Endothelial cell (in vitro differentiated cells): ENCODE measurements at regions not wholly inside any gene's neighbourhood (a gene's known extent, or its start where the extent isn't known, plus 50 kb on each side); places are given as distances from the start of the nearest gene placed in this dataset.

Experiments used
- DNase-seq: peaks from one replicate; pipeline ENCODE4 v3.0.0; 2021; ENCODE audit warnings: low spot score
- H3K27ac Mint-ChIP-seq: one replicate; pipeline ENCODE4 v1.8.0; 2021; ENCODE audit warnings: mixed read lengths, inconsistent platforms; ENCODE audit not compliant: unreplicated experiment
- H3K27me3 Mint-ChIP-seq: one replicate; pipeline ENCODE4 v1.8.0; 2021; ENCODE audit warnings: mild to moderate bottlenecking, moderate library complexity, mixed read lengths, inconsistent platforms; ENCODE audit not compliant: unreplicated experiment
- H3K36me3 Mint-ChIP-seq: one replicate; pipeline ENCODE4 v1.8.0; 2021; ENCODE audit warnings: mild to moderate bottlenecking, low read depth, mixed read lengths, inconsistent platforms; ENCODE audit not compliant: unreplicated experiment
- H3K4me1 Mint-ChIP-seq: one replicate; pipeline ENCODE4 v1.8.0; 2021; ENCODE audit warnings: mild to moderate bottlenecking, mixed read lengths, inconsistent platforms; ENCODE audit not compliant: unreplicated experiment
- H3K4me3 Mint-ChIP-seq: one replicate; pipeline ENCODE4 v1.8.0; 2021; ENCODE audit warnings: mild to moderate bottlenecking, mixed read lengths, inconsistent platforms; ENCODE audit not compliant: unreplicated experiment
- H3K9me3 Mint-ChIP-seq: one replicate; pipeline ENCODE4 v1.8.0; 2021; ENCODE audit warnings: mixed read lengths, inconsistent platforms; ENCODE audit not compliant: unreplicated experiment
- TF ChIP-seq, protein P1 (sequence below): fragments of 200-600 bp; sonication (generic); IDR thresholded peaks from one replicate; pipeline ENCODE4 v1.5.0; 2021; ENCODE audit warnings: antibody characterized with exemption; ENCODE audit not compliant: unreplicated experiment

DNA sequence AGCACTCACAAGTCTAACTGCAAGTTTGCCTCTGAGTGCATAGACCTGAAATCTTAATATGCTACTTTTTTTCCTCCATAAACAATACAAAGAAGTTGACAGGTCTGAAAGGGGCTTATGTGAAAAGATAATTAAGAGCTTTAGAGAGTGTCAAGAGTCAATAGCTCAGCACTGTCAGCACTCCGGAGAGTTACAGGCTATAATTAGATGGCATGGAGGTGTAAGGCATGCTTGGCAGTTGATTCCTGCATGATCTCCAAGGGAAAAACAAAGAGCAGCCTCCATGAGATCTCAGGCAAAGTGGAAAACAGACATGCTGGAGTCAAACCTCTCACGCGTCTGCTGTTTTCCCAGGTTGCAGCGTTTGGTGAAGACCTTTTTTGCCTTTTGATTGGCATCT is 468.7 kb downstream of the TLE4 start:
- H3K36me3 Mint-ChIP-seq = no peaks in the 10 kb centered on the region
- DNase-seq = no peak
- no peaks in the 10 kb centered on the region for H3K9me3 Mint-ChIP-seq
- no peak overlapping the region for H3K4me3 Mint-ChIP-seq
- TF ChIP-seq, protein P1, sequence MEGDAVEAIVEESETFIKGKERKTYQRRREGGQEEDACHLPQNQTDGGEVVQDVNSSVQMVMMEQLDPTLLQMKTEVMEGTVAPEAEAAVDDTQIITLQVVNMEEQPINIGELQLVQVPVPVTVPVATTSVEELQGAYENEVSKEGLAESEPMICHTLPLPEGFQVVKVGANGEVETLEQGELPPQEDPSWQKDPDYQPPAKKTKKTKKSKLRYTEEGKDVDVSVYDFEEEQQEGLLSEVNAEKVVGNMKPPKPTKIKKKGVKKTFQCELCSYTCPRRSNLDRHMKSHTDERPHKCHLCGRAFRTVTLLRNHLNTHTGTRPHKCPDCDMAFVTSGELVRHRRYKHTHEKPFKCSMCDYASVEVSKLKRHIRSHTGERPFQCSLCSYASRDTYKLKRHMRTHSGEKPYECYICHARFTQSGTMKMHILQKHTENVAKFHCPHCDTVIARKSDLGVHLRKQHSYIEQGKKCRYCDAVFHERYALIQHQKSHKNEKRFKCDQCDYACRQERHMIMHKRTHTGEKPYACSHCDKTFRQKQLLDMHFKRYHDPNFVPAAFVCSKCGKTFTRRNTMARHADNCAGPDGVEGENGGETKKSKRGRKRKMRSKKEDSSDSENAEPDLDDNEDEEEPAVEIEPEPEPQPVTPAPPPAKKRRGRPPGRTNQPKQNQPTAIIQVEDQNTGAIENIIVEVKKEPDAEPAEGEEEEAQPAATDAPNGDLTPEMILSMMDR = no peak
- H3K27me3 Mint-ChIP-seq = no peaks in the 10 kb centered on the region
- no peak overlapping the region for H3K27ac Mint-ChIP-seq
- no peaks in the 10 kb centered on the region for H3K4me1 Mint-ChIP-seq

DNA sequence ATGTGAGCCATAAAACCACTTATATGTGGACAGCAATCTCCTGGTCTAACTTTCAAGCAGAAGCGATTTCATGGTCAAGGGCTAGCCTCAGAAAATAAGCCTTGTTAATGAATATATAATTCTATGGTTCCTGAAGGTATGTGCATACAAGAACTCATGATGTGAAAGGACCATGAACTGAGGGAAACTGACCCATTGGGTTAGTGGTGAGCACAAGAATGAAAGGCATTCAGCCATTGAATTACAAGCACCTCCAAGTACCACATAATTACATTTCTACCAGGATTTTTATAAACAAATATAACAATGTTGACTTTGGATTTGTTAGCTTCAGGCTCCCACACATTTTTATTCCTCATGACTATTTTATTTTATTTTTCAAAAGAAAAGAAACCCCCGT is 459.0 kb downstream of the TLE4 start:
- Mint-ChIP-seq H3K36me3 (no peaks in the 10 kb centered on the region), H3K27me3 (no peaks in the 10 kb centered on the region), H3K27ac (no peak overlapping the region), H3K4me1 (no peaks in the 10 kb centered on the region), H3K4me3 (no peak overlapping the region), H3K9me3 (no peaks in the 10 kb centered on the region)
- no peak for DNase-seq
- TF ChIP-seq, protein P1 = no peak

DNA sequence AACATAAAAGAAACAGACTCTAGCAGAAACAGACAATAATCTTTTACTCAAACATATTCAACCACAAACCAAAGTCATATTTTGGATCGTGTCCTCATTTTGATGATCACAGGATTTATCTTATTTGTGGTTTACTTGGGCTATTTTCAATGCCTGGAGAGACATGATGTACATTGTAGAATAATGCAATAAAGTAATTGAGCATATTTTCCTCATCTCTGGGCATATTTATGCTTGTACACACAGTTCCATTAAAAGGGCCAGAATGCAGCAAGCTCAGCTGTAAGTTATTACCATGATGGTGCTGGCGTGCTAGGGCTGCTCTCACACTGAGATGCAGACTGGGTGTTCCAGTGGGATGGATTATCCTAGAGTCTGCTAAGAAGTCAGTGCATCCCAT is 456.7 kb downstream of the TLE4 start:
- Mint-ChIP-seq H3K27me3 (no peaks in the 10 kb centered on the region), H3K4me1 (no peaks in the 10 kb centered on the region), H3K4me3 (no peak overlapping the region), H3K9me3 (no peaks in the 10 kb centered on the region), H3K27ac (no peak overlapping the region), H3K36me3 (no peaks in the 10 kb centered on the region)
- DNase-seq = no peak
- TF ChIP-seq, protein P1 = no peak

DNA sequence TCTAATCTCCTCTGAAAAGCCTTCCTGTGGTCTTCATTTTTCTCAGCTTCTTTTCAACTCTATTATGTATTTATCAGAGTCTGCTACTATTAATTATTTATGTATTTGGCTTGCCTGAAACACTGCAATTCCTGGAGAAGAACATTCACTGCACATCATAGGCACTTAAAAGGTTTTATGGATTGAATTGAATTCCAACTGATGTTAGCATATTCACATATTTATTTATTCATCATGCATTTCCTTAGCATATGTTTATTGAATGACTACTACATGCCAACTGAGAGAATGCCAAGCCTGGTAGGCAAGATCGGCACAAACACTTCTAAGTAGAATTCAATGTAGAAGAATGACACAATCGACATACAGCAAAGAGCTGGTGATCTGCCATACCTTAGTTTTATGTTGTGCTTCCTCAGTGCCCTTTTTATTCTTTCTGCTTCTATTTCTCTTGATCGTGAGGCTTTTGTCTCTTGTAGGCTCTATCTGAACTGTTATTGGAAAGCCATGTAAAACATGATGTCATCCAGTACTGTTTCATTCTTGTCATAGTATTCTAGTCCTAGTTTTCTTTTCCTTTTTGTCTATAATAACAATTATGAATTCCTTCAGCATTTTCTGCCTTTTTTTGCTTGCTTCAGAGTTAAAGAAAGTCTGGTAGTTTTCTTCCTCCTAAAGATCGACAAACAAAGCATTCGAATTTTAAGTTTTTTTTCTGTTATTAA is 454.2 kb downstream of the TLE4 start:
- DNase-seq = no peak
- no peak overlapping the region for H3K27ac Mint-ChIP-seq
- H3K27me3 Mint-ChIP-seq = no peaks in the 10 kb centered on the region
- no peaks in the 10 kb centered on the region for H3K9me3 Mint-ChIP-seq
- no peaks in the 10 kb centered on the region for H3K4me1 Mint-ChIP-seq
- TF ChIP-seq, protein P1 = no peak
- H3K36me3 Mint-ChIP-seq = no peaks in the 10 kb centered on the region
- no peak overlapping the region for H3K4me3 Mint-ChIP-seq

DNA sequence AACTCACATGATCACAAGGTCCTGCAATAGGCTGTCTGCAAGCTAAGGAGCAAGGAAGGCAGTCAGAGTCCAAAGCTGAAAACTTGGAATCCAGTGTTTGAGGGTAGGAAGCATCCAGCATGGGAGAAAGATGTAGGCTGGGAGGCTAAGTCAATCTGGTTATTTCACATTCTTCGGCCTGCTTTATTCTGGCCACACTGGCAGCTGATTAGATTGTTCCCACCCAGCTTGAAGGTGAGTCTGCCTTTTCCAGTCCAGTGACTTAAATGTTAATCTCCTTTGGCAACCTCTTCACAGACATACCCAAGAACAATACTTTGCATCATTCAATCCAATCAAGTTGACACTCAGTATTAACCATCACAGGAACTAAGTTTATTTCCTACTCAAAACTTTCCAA is 453.4 kb downstream of the TLE4 start:
- DNase-seq = no peak
- Mint-ChIP-seq H3K4me1 (no peaks in the 10 kb centered on the region), H3K27ac (no peak overlapping the region), H3K36me3 (no peaks in the 10 kb centered on the region), H3K4me3 (no peak overlapping the region), H3K9me3 (no peaks in the 10 kb centered on the region), H3K27me3 (no peaks in the 10 kb centered on the region)
- TF ChIP-seq, protein P1 = no peak
